Upper lobe of right lung (tissue), 1 donor: ENCODE measurements at regions not wholly inside any gene's neighbourhood (a gene's known extent, or its start where the extent isn't known, plus 50 kb on each side); places are given as distances from the start of the nearest gene placed in this dataset.

Source experiments
- ATAC-seq: fragments of 200-7000 bp; cut with Tn5 transposase; one replicate; pipeline ENCODE4 v1.9.1; 2020; ENCODE audit warnings: mild to moderate bottlenecking, moderate library complexity
- DNase-seq: peaks from one replicate; pipeline ENCODE4 v3.0.0-alpha.2; 2020
- H3K27ac ChIP-seq: fragments of 200-600 bp; one replicate; pipeline ENCODE4 v1.8.0; 2022
- H3K27me3 ChIP-seq: fragments of 200-600 bp; one replicate; pipeline ENCODE4 v1.8.0; 2022; ENCODE audit warnings: mild to moderate bottlenecking
- H3K36me3 ChIP-seq: fragments of 200-600 bp; one replicate; pipeline ENCODE4 v1.8.0; 2022
- H3K4me1 ChIP-seq: fragments of 200-600 bp; one replicate; pipeline ENCODE4 v1.8.0; 2022
- H3K4me3 ChIP-seq: fragments of 200-600 bp; one replicate; pipeline ENCODE4 v1.8.0; 2022; ENCODE audit warnings: mild to moderate bottlenecking
- H3K9me3 ChIP-seq: fragments of 200-600 bp; one replicate; pipeline ENCODE4 v1.8.0; 2022
- CTCF ChIP-seq: fragments of 200-600 bp; IDR thresholded peaks from one replicate; pipeline ENCODE4 v1.8.0; 2022; ENCODE audit warnings: antibody characterized with exemption
- intact Hi-C: fragments of 100-400 bp; cut with DNase I; formaldehyde crosslinking; loops from one replicate; pipeline ENCODE4 v1.11.0; 2022
- donor health status: DM: no; HTN: yes; CAD: no; lungs with severe emphysema.

GRCh38 chr6:6927521-6928361, 180.0 kb upstream of the RREB1 start:
- Histone ChIP-seq H3K36me3 (no peaks in the 10 kb centered on the region), H3K27me3 (no peaks in the 10 kb centered on the region), H3K4me1 (peaks cover 14% of the 10 kb centered on the region), H3K9me3 (no peaks in the 10 kb centered on the region), H3K27ac (peak overlapping the region; percentile 39), H3K4me3 (peak overlapping the region; percentile 8)
- TF ChIP-seq CTCF, result peak; percentile 29
- intact Hi-C loops, result no loop called here
- ATAC-seq, result peak; percentile 90
- peak; percentile 78 for DNase-seq

GRCh38 chr6:6930223-6930880, 177.4 kb upstream of the RREB1 start:
- Histone ChIP-seq H3K27me3 (no peaks in the 10 kb centered on the region), H3K4me3 (no peak overlapping the region), H3K27ac (no peak overlapping the region), H3K36me3 (no peaks in the 10 kb centered on the region), H3K9me3 (no peaks in the 10 kb centered on the region), H3K4me1 (peaks cover 14% of the 10 kb centered on the region)
- TF ChIP-seq CTCF, result no peak
- intact Hi-C loops, result no loop called here
- ATAC-seq (no peak), DNase-seq (no peak)

GRCh38 chr6:6931071-6932025, 176.4 kb upstream of the RREB1 start:
- Histone ChIP-seq H3K36me3 (no peaks in the 10 kb centered on the region), H3K4me3 (no peak overlapping the region), H3K27me3 (no peaks in the 10 kb centered on the region), H3K27ac (no peak overlapping the region), H3K4me1 (peaks cover 14% of the 10 kb centered on the region), H3K9me3 (no peaks in the 10 kb centered on the region)
- DNase-seq (no peak), ATAC-seq (no peak)
- TF ChIP-seq CTCF, result no peak
- intact Hi-C loops, result no loop called here

GRCh38 chr6:6932341-6932740, 175.4 kb upstream of the RREB1 start:
- DNase-seq, result no peak
- no peak overlapping the region for H3K4me3 ChIP-seq
- H3K4me1 ChIP-seq, result peaks cover 10% of the 10 kb centered on the region
- no peaks in the 10 kb centered on the region for H3K36me3 ChIP-seq
- no peak for TF ChIP-seq CTCF
- H3K27ac ChIP-seq, result no peak overlapping the region
- no peaks in the 10 kb centered on the region for H3K9me3 ChIP-seq
- ATAC-seq, result no peak
- no peaks in the 10 kb centered on the region for H3K27me3 ChIP-seq
- intact Hi-C loops, result no loop called here

GRCh38 chr6:6932968-6933367, 174.8 kb upstream of the RREB1 start:
- H3K27me3 ChIP-seq, result no peaks in the 10 kb centered on the region
- peaks cover 10% of the 10 kb centered on the region for H3K4me1 ChIP-seq
- no peaks in the 10 kb centered on the region for H3K36me3 ChIP-seq
- H3K4me3 ChIP-seq, result no peak overlapping the region
- H3K27ac ChIP-seq, result no peak overlapping the region
- TF ChIP-seq CTCF, result no peak
- DNase-seq (no peak), ATAC-seq (no peak)
- intact Hi-C loops, result no loop called here
- H3K9me3 ChIP-seq, result no peaks in the 10 kb centered on the region
